Upper lobe of right lung (tissue), 1 donor: ENCODE measurements at regions not wholly inside any gene's neighbourhood (a gene's known extent, or its start where the extent isn't known, plus 50 kb on each side); places are given as distances from the start of the nearest gene placed in this dataset.

Experiments
- ATAC-seq: fragments of 200-7000 bp; cut with Tn5 transposase; one replicate; pipeline ENCODE4 v1.9.1; 2020; ENCODE audit warnings: mild to moderate bottlenecking, moderate library complexity
- DNase-seq: peaks from one replicate; pipeline ENCODE4 v3.0.0-alpha.2; 2020
- H3K27ac ChIP-seq: fragments of 200-600 bp; one replicate; pipeline ENCODE4 v1.8.0; 2022
- H3K27me3 ChIP-seq: fragments of 200-600 bp; one replicate; pipeline ENCODE4 v1.8.0; 2022; ENCODE audit warnings: mild to moderate bottlenecking
- H3K36me3 ChIP-seq: fragments of 200-600 bp; one replicate; pipeline ENCODE4 v1.8.0; 2022
- H3K4me1 ChIP-seq: fragments of 200-600 bp; one replicate; pipeline ENCODE4 v1.8.0; 2022
- H3K4me3 ChIP-seq: fragments of 200-600 bp; one replicate; pipeline ENCODE4 v1.8.0; 2022; ENCODE audit warnings: mild to moderate bottlenecking
- H3K9me3 ChIP-seq: fragments of 200-600 bp; one replicate; pipeline ENCODE4 v1.8.0; 2022
- CTCF ChIP-seq: fragments of 200-600 bp; IDR thresholded peaks from one replicate; pipeline ENCODE4 v1.8.0; 2022; ENCODE audit warnings: antibody characterized with exemption
- intact Hi-C: fragments of 100-400 bp; cut with DNase I; formaldehyde crosslinking; loops from one replicate; pipeline ENCODE4 v1.11.0; 2022
- donor health status: DM: no; HTN: yes; CAD: no; lungs with severe emphysema.

- H3K9me3 ChIP-seq = no peaks in the 10 kb centered on the region
- H3K27me3 ChIP-seq = peaks cover 27% of the 10 kb centered on the region
- no peak overlapping the region for H3K4me3 ChIP-seq
- ATAC-seq (no peak), DNase-seq (no peak)
- H3K4me1 ChIP-seq = no peaks in the 10 kb centered on the region
- no peak for TF ChIP-seq CTCF
- no peaks in the 10 kb centered on the region for H3K36me3 ChIP-seq
- intact Hi-C loops = no loop called here
- no peak overlapping the region for H3K27ac ChIP-seq
These were observed 82.1 kb downstream of the RRAGC start for GRCh38 chr1:38777464-38777957.

- intact Hi-C loops = no loop called here
- no peak for DNase-seq
- TF ChIP-seq CTCF = no peak
These were observed 83.0 kb downstream of the RRAGC start for GRCh38 chr1:38776466-38777065.

GRCh38 chr1:38775175-38775845 lies 84.3 kb downstream of the RRAGC start:
- Histone ChIP-seq H3K27ac (no peak overlapping the region), H3K4me3 (no peak overlapping the region), H3K9me3 (no peaks in the 10 kb centered on the region), H3K4me1 (no peaks in the 10 kb centered on the region), H3K36me3 (no peaks in the 10 kb centered on the region), H3K27me3 (peaks cover 10% of the 10 kb centered on the region)
- DNase-seq (no peak), ATAC-seq (no peak)
- TF ChIP-seq CTCF = no peak
- intact Hi-C loops = no loop called here

More at GRCh38 chr1:38776466-38777065, 83.0 kb downstream of the RRAGC start:
- Histone ChIP-seq H3K36me3 (no peaks in the 10 kb centered on the region), H3K9me3 (no peaks in the 10 kb centered on the region), H3K4me3 (no peak overlapping the region), H3K4me1 (no peaks in the 10 kb centered on the region), H3K27me3 (peaks cover 17% of the 10 kb centered on the region), H3K27ac (no peak overlapping the region)
- ATAC-seq = no peak

- Histone ChIP-seq H3K36me3 (no peaks in the 10 kb centered on the region), H3K4me3 (no peak overlapping the region), H3K4me1 (no peaks in the 10 kb centered on the region), H3K27ac (no peak overlapping the region), H3K9me3 (no peaks in the 10 kb centered on the region), H3K27me3 (no peaks in the 10 kb centered on the region)
- ATAC-seq (no peak), DNase-seq (no peak)
- intact Hi-C loops = no loop called here
- no peak for TF ChIP-seq CTCF
These were observed 86.1 kb downstream of the RRAGC start for GRCh38 chr1:38773483-38773882.

- no peak for DNase-seq
- ATAC-seq = no peak
- H3K36me3 ChIP-seq = no peaks in the 10 kb centered on the region
- intact Hi-C loops = no loop called here
- TF ChIP-seq CTCF = no peak
- H3K9me3 ChIP-seq = no peaks in the 10 kb centered on the region
- no peak overlapping the region for H3K27ac ChIP-seq
- no peak overlapping the region for H3K4me3 ChIP-seq
- H3K27me3 ChIP-seq = no peaks in the 10 kb centered on the region
- H3K4me1 ChIP-seq = no peaks in the 10 kb centered on the region
These were observed 86.6 kb downstream of the RRAGC start for GRCh38 chr1:38772953-38773352.
